ENCODE measurements at regions not wholly inside any gene's neighbourhood (a gene's known extent, or its start where the extent isn't known, plus 50 kb on each side); places are given as distances from the start of the nearest gene placed in this dataset.

DNA sequence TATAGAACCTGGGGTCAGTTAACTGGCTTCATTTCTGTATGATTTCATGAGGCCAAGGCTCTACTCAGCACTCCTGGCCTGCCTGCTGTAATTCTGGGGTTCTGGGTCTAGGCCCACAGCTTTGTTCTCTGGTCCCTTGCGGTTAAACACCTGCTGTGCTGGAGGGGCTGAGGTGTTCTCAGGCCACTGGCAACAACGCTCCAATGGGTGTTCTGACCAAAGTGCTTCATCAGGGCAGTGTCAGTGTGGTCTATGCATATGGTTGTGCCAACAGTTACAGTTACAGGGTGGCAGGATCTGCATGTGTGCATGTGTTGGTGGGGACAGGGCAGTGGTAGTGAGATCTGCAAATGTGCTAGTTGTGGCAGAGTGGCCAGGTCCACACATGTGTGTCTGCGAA lies 64.1 kb upstream of the GMNC start:
- H3K4me3 ChIP-seq (ENCODE audit: low read depth, low read length), result no peak overlapping the region
- TF ChIP-seq, protein P1, sequence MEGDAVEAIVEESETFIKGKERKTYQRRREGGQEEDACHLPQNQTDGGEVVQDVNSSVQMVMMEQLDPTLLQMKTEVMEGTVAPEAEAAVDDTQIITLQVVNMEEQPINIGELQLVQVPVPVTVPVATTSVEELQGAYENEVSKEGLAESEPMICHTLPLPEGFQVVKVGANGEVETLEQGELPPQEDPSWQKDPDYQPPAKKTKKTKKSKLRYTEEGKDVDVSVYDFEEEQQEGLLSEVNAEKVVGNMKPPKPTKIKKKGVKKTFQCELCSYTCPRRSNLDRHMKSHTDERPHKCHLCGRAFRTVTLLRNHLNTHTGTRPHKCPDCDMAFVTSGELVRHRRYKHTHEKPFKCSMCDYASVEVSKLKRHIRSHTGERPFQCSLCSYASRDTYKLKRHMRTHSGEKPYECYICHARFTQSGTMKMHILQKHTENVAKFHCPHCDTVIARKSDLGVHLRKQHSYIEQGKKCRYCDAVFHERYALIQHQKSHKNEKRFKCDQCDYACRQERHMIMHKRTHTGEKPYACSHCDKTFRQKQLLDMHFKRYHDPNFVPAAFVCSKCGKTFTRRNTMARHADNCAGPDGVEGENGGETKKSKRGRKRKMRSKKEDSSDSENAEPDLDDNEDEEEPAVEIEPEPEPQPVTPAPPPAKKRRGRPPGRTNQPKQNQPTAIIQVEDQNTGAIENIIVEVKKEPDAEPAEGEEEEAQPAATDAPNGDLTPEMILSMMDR (IDR thresholded peaks at IDR 0.05; ENCODE audit: insufficient read depth, low read length), result no peak
- DNase-seq (ENCODE audit: low read depth), result no peak

DNA sequence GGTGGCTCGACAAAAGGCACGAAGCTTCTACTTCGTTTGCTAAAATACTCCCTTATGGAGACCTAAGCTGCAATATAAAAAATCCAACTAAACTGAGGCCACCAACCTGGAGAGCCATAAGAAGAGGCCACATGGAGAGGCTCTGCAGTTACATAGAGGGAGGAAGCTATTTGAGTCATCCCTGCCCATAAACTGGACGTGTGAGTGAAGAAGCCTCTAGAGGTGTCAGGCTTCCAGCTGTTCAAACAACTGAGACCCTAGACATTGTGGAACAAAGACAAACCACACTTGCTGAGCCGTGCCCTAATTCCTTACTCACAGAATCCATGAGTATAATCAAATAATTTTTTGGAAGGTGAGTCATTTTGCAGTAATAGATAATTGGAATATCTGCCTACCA lies 50.2 kb upstream of the GMNC start:
- no peak overlapping the region for H3K4me3 ChIP-seq (ENCODE audit: low read depth, low read length)
- no peak for DNase-seq (ENCODE audit: low read depth)
- TF ChIP-seq, protein P1 (IDR thresholded peaks at IDR 0.05; ENCODE audit: insufficient read depth, low read length), result no peak
